SK-N-SH treated with all-trans-retinoic acid at 6 μM for 48 hours (cell line): ENCODE measurements at regions not wholly inside any gene's neighbourhood (a gene's known extent, or its start where the extent isn't known, plus 50 kb on each side); places are given as distances from the start of the nearest gene placed in this dataset.

Experiments used
- ATAC-seq: fragments of 200-7000 bp; cut with Tn5 transposase; 3 replicates; pipeline ENCODE4 v1.9.1; 2020; ENCODE audit warnings: mild to moderate bottlenecking, moderate library complexity
- BACH2 ChIP-seq: fragments of 250-450 bp; sonication (Bioruptor Pico); IDR thresholded peaks from 2 replicates; pipeline ENCODE4 v1.9.0; 2021; ENCODE audit warnings: mild to moderate bottlenecking, borderline replicate concordance
- CREB5 ChIP-seq: fragments of 250-450 bp; sonication (Bioruptor Pico); IDR thresholded peaks from 2 replicates; pipeline ENCODE4 v1.5.1; 2020; ENCODE audit warnings: low read depth, mild to moderate bottlenecking, moderate library complexity
- CSDC2 ChIP-seq: fragments of 250-450 bp; sonication (Bioruptor Pico); IDR thresholded peaks from 2 replicates; pipeline ENCODE4 v1.5.0; 2020; ENCODE audit warnings: mild to moderate bottlenecking, moderate library complexity
- CSRNP3 ChIP-seq: fragments of 250-450 bp; sonication (Bioruptor Pico); IDR thresholded peaks from 2 replicates; pipeline ENCODE4 v1.5.1; 2021; ENCODE audit warnings: mild to moderate bottlenecking, moderate library complexity
- ESRRG ChIP-seq: fragments of 250-450 bp; sonication (Bioruptor Pico); IDR thresholded peaks from 2 replicates; pipeline ENCODE4 v1.6.1; 2021; ENCODE audit warnings: mild to moderate bottlenecking
- GLIS3 ChIP-seq: fragments of 250-450 bp; sonication (Bioruptor Pico); IDR thresholded peaks from 2 replicates; pipeline ENCODE4 v1.5.0; 2020; ENCODE audit warnings: mild to moderate bottlenecking, moderate library complexity
- ISL1 ChIP-seq: fragments of 250-450 bp; sonication (Bioruptor Pico); IDR thresholded peaks from 2 replicates; pipeline ENCODE4 v2.1.2; 2022; ENCODE audit warnings: mild to moderate bottlenecking, moderate library complexity
- OSR1 ChIP-seq: fragments of 250-450 bp; sonication (Bioruptor Pico); IDR thresholded peaks from 2 replicates; pipeline ENCODE4 v1.8.0; 2022; ENCODE audit warnings: moderate library complexity, mild to moderate bottlenecking, inconsistent platforms
- PATZ1 ChIP-seq: fragments of 250-450 bp; sonication (Bioruptor Pico); IDR thresholded peaks from 2 replicates; pipeline ENCODE4 v1.8.0; 2020; ENCODE audit warnings: mild to moderate bottlenecking, moderate library complexity, borderline replicate concordance
- POU6F1 ChIP-seq: fragments of 250-450 bp; sonication (Bioruptor Pico); IDR thresholded peaks from 2 replicates; pipeline ENCODE4 v1.8.0; 2021; ENCODE audit warnings: low read depth, mild to moderate bottlenecking, moderate library complexity, borderline replicate concordance
- RARB ChIP-seq: fragments of 250-450 bp; sonication (Bioruptor Pico); IDR thresholded peaks from 2 replicates; pipeline ENCODE4 v1.8.0; 2021; ENCODE audit warnings: mild to moderate bottlenecking, moderate library complexity
- SNAI2 ChIP-seq: fragments of 250-450 bp; sonication (Bioruptor Pico); IDR thresholded peaks from 2 replicates; pipeline ENCODE4 v1.5.0; 2020; ENCODE audit warnings: mild to moderate bottlenecking, moderate library complexity
- TCF4 ChIP-seq: fragments of 250-450 bp; sonication (Bioruptor Pico); IDR thresholded peaks from 2 replicates; pipeline ENCODE4 v1.8.0; 2021; ENCODE audit warnings: mild to moderate bottlenecking, moderate library complexity, borderline replicate concordance
- TSHZ2 ChIP-seq: fragments of 250-450 bp; sonication (Bioruptor Pico); IDR thresholded peaks from 2 replicates; pipeline ENCODE4 v1.5.0; 2020; ENCODE audit warnings: mild to moderate bottlenecking, moderate library complexity
- ZC3H10 ChIP-seq: fragments of 250-450 bp; sonication (Bioruptor Pico); IDR thresholded peaks from 2 replicates; pipeline ENCODE4 v1.5.1; 2021; ENCODE audit warnings: mild to moderate bottlenecking, moderate library complexity
- ZFP3 ChIP-seq: fragments of 250-450 bp; sonication (Bioruptor Pico); IDR thresholded peaks from 2 replicates; pipeline ENCODE4 v1.5.0; 2020; ENCODE audit warnings: mild to moderate bottlenecking, moderate library complexity
- ZFP30 ChIP-seq: fragments of 450-650 bp; formaldehyde crosslinking; IDR thresholded peaks from 2 replicates; pipeline ENCODE4 v1.5.0; 2022; ENCODE audit warnings: mild to moderate bottlenecking, moderate library complexity
- ZNF565 ChIP-seq: fragments of 450-650 bp; formaldehyde crosslinking; conservative IDR thresholded peaks from 2 replicates; pipeline ENCODE4 v1.5.0; 2020; ENCODE audit warnings: low read depth, mild to moderate bottlenecking, moderate library complexity
- ZNF70 ChIP-seq: fragments of 450-650 bp; formaldehyde crosslinking; IDR thresholded peaks from 2 replicates; pipeline ENCODE4 v1.5.0; 2020; ENCODE audit warnings: mild to moderate bottlenecking, moderate library complexity
- ZNF8 ChIP-seq: fragments of 450-650 bp; formaldehyde crosslinking; IDR thresholded peaks from 2 replicates; pipeline ENCODE4 v1.5.0; 2020; ENCODE audit warnings: mild to moderate bottlenecking, moderate library complexity

- TF ChIP-seq ESRRG = no peak
- no peak for TF ChIP-seq TSHZ2
- ATAC-seq = no peak
These were observed 87.2 kb upstream of the TOX3 start for GRCh38 chr16:52634104-52634503.

GRCh38 chr16:52633230-52633629 lies 86.3 kb upstream of the TOX3 start:
- no peak for ATAC-seq
- TF ChIP-seq ZNF8 (no peak), OSR1 (no peak), ZNF565 (CRISPR knock-in tag) (no peak), POU6F1 (CRISPR knock-in tag) (no peak), GLIS3 (CRISPR knock-in tag) (no peak), ISL1 (CRISPR knock-in tag) (no peak), CSRNP3 (no peak)

GRCh38 chr16:52631711-52632110 lies 84.8 kb upstream of the TOX3 start:
- ATAC-seq = no peak
- TF ChIP-seq GLIS3 (CRISPR knock-in tag) (no peak), ZC3H10 (CRISPR knock-in tag) (no peak), CREB5 (no peak), ZNF565 (CRISPR knock-in tag) (no peak), TCF4 (no peak), ZNF8 (no peak), ZNF70 (CRISPR knock-in tag) (no peak), BACH2 (no peak), OSR1 (no peak), PATZ1 (CRISPR knock-in tag) (no peak), SNAI2 (CRISPR knock-in tag) (no peak), ZFP30 (CRISPR knock-in tag) (no peak), POU6F1 (CRISPR knock-in tag) (no peak), ISL1 (CRISPR knock-in tag) (no peak), CSRNP3 (no peak), CSDC2 (CRISPR knock-in tag) (no peak), RARB (CRISPR knock-in tag) (no peak), ZFP3 (CRISPR knock-in tag) (no peak)
